WTC11 (cell line): ENCODE measurements at regions not wholly inside any gene's neighbourhood (a gene's known extent, or its start where the extent isn't known, plus 50 kb on each side); places are given as distances from the start of the nearest gene placed in this dataset.

ENCODE experiments used
- CBFB ChIP-seq: sonication (generic); formaldehyde crosslinking; IDR thresholded peaks from 2 replicates; pipeline ENCODE4 v1.8.1; 2022; ENCODE audit warnings: mild to moderate bottlenecking, low read depth, missing genetic modification reagents
- CREB1 ChIP-seq: sonication (generic); formaldehyde crosslinking; IDR thresholded peaks from 2 replicates; pipeline ENCODE4 v1.8.0; 2023; ENCODE audit warnings: mild to moderate bottlenecking, missing genetic modification reagents
- CTCF ChIP-seq: fragments of 200-600 bp; IDR thresholded peaks from 2 replicates; pipeline ENCODE4 v1.8.0; 2022; ENCODE audit warnings: antibody characterized with exemption
- ETV6 ChIP-seq: sonication (generic); formaldehyde crosslinking; IDR thresholded peaks from 2 replicates; pipeline ENCODE4 v1.8.1; 2022; ENCODE audit warnings: mild to moderate bottlenecking, missing genetic modification reagents
- FOXP1 ChIP-seq: sonication (generic); formaldehyde crosslinking; IDR thresholded peaks from 2 replicates; pipeline ENCODE4 v1.8.0; 2022; ENCODE audit warnings: missing genetic modification reagents, mild to moderate bottlenecking, moderate library complexity, borderline replicate concordance
- HMGA2 ChIP-seq: fragments of 250-450 bp; sonication (Bioruptor Pico); IDR thresholded peaks from 2 replicates; pipeline ENCODE4 v1.4.0; 2021; ENCODE audit warnings: mild to moderate bottlenecking, moderate library complexity
- TP53 ChIP-seq: sonication (generic); formaldehyde crosslinking; IDR thresholded peaks from 2 replicates; pipeline ENCODE4 v1.8.1; 2023; ENCODE audit warnings: mild to moderate bottlenecking, missing genetic modification reagents
- USF2 ChIP-seq: sonication (generic); formaldehyde crosslinking; IDR thresholded peaks from 2 replicates; pipeline ENCODE4 v1.8.1; 2023; ENCODE audit warnings: mild to moderate bottlenecking, missing genetic modification reagents, moderate library complexity
- ZNF423 ChIP-seq: fragments of 250-450 bp; sonication (Bioruptor Pico); IDR thresholded peaks from 2 replicates; pipeline ENCODE4 v2.1.2; 2022; ENCODE audit warnings: mild to moderate bottlenecking, moderate library complexity

- TF ChIP-seq CTCF = no peak
- TF ChIP-seq FOXP1 (CRISPR knock-in tag) = no peak
- no peak for TF ChIP-seq CREB1
- no peak for TF ChIP-seq USF2 (CRISPR knock-in tag)
- no peak for TF ChIP-seq CBFB (CRISPR knock-in tag)
- TF ChIP-seq HMGA2 = peak; percentile 95
- TF ChIP-seq ZNF423 (CRISPR knock-in tag) = no peak
- TF ChIP-seq TP53 (CRISPR knock-in tag) = no peak
- TF ChIP-seq ETV6 (CRISPR knock-in tag) = no peak
These were observed 220.7 kb upstream of the NETO1 start for GRCh38 chr18:73088445-73088844.
